Neural crest cell (in vitro differentiated cells): ENCODE measurements at regions not wholly inside any gene's neighbourhood (a gene's known extent, or its start where the extent isn't known, plus 50 kb on each side); places are given as distances from the start of the nearest gene placed in this dataset.
"Not testable (repeated sequence)": the region's sequence is repeated elsewhere in the genome, so short reads cannot be mapped to it uniquely, and the experiment has no call there.

Experiments used
- DNase-seq: peaks from one replicate; pipeline ENCODE4 v3.0.0; 2021; ENCODE audit warnings: low read depth, mixed read lengths, low spot score
- H3K27ac Mint-ChIP-seq: one replicate; pipeline ENCODE4 v1.8.0; 2021; ENCODE audit warnings: mild to moderate bottlenecking, mixed read lengths; ENCODE audit not compliant: unreplicated experiment
- H3K27me3 Mint-ChIP-seq: 2 replicates; pipeline ENCODE4 v1.8.0; 2021; ENCODE audit warnings: low read depth, mild to moderate bottlenecking, mixed read lengths
- H3K36me3 Mint-ChIP-seq: 2 replicates; pipeline ENCODE4 v1.8.0; 2021; ENCODE audit warnings: low read depth, mild to moderate bottlenecking, mixed read lengths
- H3K4me1 Mint-ChIP-seq: 2 replicates; pipeline ENCODE4 v1.8.0; 2021; ENCODE audit warnings: mixed read lengths
- H3K4me3 Mint-ChIP-seq: one replicate; pipeline ENCODE4 v1.8.0; 2021; ENCODE audit warnings: mild to moderate bottlenecking, mixed read lengths
- H3K9me3 Mint-ChIP-seq: 2 replicates; pipeline ENCODE4 v1.8.0; 2021; ENCODE audit warnings: mixed read lengths
- TF ChIP-seq, protein P1 (sequence below): fragments of 200-600 bp; sonication (generic); conservative IDR thresholded peaks from 2 replicates; pipeline ENCODE4 v1.5.0; 2021; ENCODE audit warnings: antibody characterized with exemption, mild to moderate bottlenecking

GRCh38 chr11:16596231-16596630, 142.2 kb upstream of the C11orf58 start:
- H3K4me1 Mint-ChIP-seq, result peaks cover 16% of the 10 kb centered on the region
- no peak for DNase-seq
- no peaks in the 10 kb centered on the region for H3K36me3 Mint-ChIP-seq
- no peak overlapping the region for H3K4me3 Mint-ChIP-seq
- H3K27ac Mint-ChIP-seq, result no peak overlapping the region
- peaks cover 6% of the 10 kb centered on the region for H3K27me3 Mint-ChIP-seq
- TF ChIP-seq, protein P1, sequence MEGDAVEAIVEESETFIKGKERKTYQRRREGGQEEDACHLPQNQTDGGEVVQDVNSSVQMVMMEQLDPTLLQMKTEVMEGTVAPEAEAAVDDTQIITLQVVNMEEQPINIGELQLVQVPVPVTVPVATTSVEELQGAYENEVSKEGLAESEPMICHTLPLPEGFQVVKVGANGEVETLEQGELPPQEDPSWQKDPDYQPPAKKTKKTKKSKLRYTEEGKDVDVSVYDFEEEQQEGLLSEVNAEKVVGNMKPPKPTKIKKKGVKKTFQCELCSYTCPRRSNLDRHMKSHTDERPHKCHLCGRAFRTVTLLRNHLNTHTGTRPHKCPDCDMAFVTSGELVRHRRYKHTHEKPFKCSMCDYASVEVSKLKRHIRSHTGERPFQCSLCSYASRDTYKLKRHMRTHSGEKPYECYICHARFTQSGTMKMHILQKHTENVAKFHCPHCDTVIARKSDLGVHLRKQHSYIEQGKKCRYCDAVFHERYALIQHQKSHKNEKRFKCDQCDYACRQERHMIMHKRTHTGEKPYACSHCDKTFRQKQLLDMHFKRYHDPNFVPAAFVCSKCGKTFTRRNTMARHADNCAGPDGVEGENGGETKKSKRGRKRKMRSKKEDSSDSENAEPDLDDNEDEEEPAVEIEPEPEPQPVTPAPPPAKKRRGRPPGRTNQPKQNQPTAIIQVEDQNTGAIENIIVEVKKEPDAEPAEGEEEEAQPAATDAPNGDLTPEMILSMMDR, result no peak
- no peaks in the 10 kb centered on the region for H3K9me3 Mint-ChIP-seq

DNA sequence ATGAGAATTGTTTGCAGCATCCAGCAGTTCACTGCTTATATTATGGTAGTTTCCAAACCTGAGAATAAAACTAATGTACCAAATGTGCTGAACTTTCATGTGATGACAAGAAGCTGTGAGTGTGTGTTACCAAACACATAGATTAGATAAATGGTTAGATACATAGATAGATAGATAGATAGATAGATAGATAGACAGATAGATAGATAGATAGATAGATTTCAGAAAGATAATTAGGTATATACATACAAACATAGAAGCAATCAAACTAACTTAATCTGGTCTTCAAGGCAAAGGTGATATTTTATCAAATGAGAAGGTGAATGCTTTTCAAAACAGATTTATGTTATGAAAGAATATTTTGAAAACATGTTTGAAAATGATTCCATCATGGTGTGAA, 147.3 kb upstream of the C11orf58 start:
- no peak for DNase-seq
- H3K36me3 Mint-ChIP-seq, result no peaks in the 10 kb centered on the region

DNA sequence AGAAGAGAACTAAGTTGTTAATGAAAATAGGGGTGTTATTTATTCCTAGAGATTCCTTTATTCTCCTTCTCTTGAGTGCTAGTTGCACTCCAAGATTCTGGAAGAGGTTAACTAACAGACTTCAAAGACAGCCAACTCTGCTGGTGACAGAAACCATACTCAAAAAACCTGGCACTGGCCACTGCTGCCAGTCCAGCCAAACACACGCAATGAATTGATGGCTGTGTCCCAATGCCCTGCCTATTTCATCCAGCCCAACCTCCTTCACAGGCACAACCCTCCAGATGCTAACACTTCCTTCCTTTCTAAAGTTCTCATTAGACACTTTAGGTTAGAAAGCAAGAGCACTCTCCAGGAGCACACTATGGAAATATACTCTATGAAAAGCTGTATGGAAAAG, 150.8 kb upstream of the C11orf58 start:
- H3K4me1 Mint-ChIP-seq, result no peaks in the 10 kb centered on the region
- H3K36me3 Mint-ChIP-seq, result no peaks in the 10 kb centered on the region
- H3K27ac Mint-ChIP-seq, result no peak overlapping the region
- DNase-seq, result no peak
- TF ChIP-seq, protein P1, result no peak
- H3K27me3 Mint-ChIP-seq, result peaks cover 2% of the 10 kb centered on the region
- no peak overlapping the region for H3K4me3 Mint-ChIP-seq
- no peaks in the 10 kb centered on the region for H3K9me3 Mint-ChIP-seq

More for the DNA sequence above, 147.3 kb upstream of the C11orf58 start:
- peaks cover 2% of the 10 kb centered on the region for H3K27me3 Mint-ChIP-seq
- no peak overlapping the region for H3K27ac Mint-ChIP-seq
- TF ChIP-seq, protein P1, result no peak
- H3K4me3 Mint-ChIP-seq, result no peak overlapping the region
- H3K9me3 Mint-ChIP-seq, result no peaks in the 10 kb centered on the region
- no peaks in the 10 kb centered on the region for H3K4me1 Mint-ChIP-seq

- H3K4me1 Mint-ChIP-seq, result no peaks in the 10 kb centered on the region
- TF ChIP-seq, protein P1, result no peak
- H3K9me3 Mint-ChIP-seq, result peaks cover 3% of the 10 kb centered on the region
- H3K4me3 Mint-ChIP-seq, result no peak overlapping the region
- no peak for DNase-seq
- no peaks in the 10 kb centered on the region for H3K36me3 Mint-ChIP-seq
- no peak overlapping the region for H3K27ac Mint-ChIP-seq
- no peaks in the 10 kb centered on the region for H3K27me3 Mint-ChIP-seq
Observed at GRCh38 chr11:16584569-16584968, 153.9 kb upstream of the C11orf58 start.

DNA sequence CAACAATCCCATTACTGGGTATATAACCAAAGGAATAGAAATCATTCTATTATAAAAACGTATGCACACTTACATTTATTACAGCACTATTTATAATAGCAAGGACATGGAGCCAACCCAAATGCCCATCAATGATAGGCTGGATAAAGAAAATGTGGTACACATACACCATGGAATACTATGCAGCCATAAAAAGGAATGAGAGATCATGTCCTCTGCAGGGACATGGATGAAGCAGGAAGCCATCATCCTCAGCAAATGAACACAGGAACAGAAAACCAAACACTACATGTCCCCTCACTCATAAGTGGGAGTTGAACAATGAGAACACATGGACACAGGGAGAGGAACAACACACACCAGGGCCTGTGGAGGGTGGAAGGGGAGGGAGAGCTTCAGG, 157.4 kb upstream of the C11orf58 start:
- not testable (repeated sequence) for H3K4me3 Mint-ChIP-seq, H3K9me3 Mint-ChIP-seq, H3K27me3 Mint-ChIP-seq, DNase-seq, H3K27ac Mint-ChIP-seq, H3K36me3 Mint-ChIP-seq
- peaks cover 20% of the 10 kb centered on the region for H3K4me1 Mint-ChIP-seq

- peaks cover 7% of the 10 kb centered on the region for H3K36me3 Mint-ChIP-seq
- no peak overlapping the region for H3K27ac Mint-ChIP-seq
- peaks cover 12% of the 10 kb centered on the region for H3K9me3 Mint-ChIP-seq
- no peak overlapping the region for H3K4me3 Mint-ChIP-seq
- H3K4me1 Mint-ChIP-seq, result peaks cover 35% of the 10 kb centered on the region
- DNase-seq, result no peak
- TF ChIP-seq, protein P1, result no peak
- H3K27me3 Mint-ChIP-seq, result no peaks in the 10 kb centered on the region
Observed at GRCh38 chr11:16577490-16577889, 161.0 kb upstream of the C11orf58 start.

- not testable (repeated sequence) for H3K9me3 Mint-ChIP-seq, DNase-seq, H3K36me3 Mint-ChIP-seq, H3K27me3 Mint-ChIP-seq, H3K27ac Mint-ChIP-seq, H3K4me3 Mint-ChIP-seq
- H3K4me1 Mint-ChIP-seq, result peaks cover 46% of the 10 kb centered on the region
Observed at GRCh38 chr11:16574889-16575288, 163.6 kb upstream of the C11orf58 start.
